ENCODE measurements at regions not wholly inside any gene's neighbourhood (a gene's known extent, or its start where the extent isn't known, plus 50 kb on each side); places are given as distances from the start of the nearest gene placed in this dataset.

GRCh38 chr7:125773113-125773785 is 843.6 kb upstream of the POT1 start:
- TF ChIP-seq CTCF (IDR thresholded peaks at IDR 0.05; ENCODE audit: low read depth, low read length) = no peak
- no peak overlapping the region for H3K4me3 ChIP-seq (replicated peaks in 1 of 2; ENCODE audit: low read depth in 2 of 2, low read length in 2 of 2)
- no peak for DNase-seq (ENCODE audit: low read depth in 2 of 2)

DNA sequence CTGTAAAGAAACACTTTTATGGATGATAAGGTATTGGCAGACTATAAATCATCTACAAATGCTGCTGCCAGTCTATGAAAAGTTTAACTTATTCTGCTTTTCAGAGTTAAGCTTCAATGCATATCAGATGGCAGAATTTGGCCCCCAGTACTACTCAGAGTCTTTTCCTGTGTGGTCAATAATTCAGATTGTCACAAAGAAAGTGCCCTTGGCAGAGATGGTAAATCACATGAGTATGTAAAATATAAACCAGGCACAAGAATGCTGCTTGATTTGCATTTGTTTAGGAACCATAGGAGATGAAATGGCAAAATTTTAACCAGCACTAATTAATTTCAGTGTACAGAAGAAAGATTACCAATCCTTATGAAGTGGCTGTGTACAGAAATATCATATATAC is 818.3 kb upstream of the POT1 start:
- no peak for TF ChIP-seq CTCF (IDR thresholded peaks at IDR 0.05; ENCODE audit: low read depth, low read length)
- no peak overlapping the region for H3K4me3 ChIP-seq (replicated peaks in 1 of 2; ENCODE audit: low read depth in 2 of 2, low read length in 2 of 2)
- DNase-seq (ENCODE audit: low read depth in 2 of 2) = no peak

DNA sequence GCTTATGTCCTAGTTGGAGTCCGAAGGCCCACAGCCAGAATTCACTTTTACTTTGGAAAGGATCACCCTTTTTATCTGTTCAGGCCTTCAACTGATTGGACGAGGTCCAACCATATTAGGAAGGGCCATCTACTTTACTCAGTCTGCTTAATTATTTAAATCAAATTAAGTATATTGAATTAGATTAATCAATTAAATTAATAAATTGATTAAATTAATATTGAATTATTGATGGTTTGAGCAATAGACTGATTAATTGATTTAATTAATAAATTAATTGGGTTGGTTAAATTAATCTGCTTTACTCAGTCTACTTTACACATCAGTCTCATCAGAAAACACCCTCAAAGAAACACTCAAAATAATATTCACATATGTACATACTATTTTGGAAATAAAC is 816.9 kb upstream of the POT1 start:
- no peak for TF ChIP-seq CTCF (IDR thresholded peaks at IDR 0.05; ENCODE audit: low read depth, low read length)
- H3K4me3 ChIP-seq (replicated peaks in 1 of 2; ENCODE audit: low read depth in 2 of 2, low read length in 2 of 2) = no peak overlapping the region
- DNase-seq (ENCODE audit: low read depth in 2 of 2) = no peak

DNA sequence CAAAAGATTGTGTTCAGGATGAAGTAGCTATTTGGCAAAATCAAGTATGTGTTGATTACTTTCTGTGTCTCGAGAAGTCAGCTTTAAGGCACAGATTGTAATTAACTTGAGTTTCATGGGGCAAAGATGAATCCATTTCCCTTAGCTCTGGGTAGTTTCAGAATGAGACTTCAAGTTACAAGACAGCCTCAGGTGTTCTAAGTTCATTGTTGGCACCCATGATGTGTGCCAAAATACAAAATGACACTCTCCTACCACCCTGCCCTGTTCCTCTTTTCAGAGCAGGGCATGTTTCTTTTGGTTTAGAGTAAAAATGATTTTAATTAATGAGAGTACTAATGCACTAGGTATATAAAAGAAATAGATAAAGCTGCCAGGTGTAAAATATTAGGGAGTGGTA is 797.6 kb upstream of the POT1 start:
- TF ChIP-seq CTCF (IDR thresholded peaks at IDR 0.05; ENCODE audit: low read depth, low read length) = no peak
- no peak for DNase-seq (ENCODE audit: low read depth in 2 of 2)
- no peak overlapping the region for H3K4me3 ChIP-seq (replicated peaks in 1 of 2; ENCODE audit: low read depth in 2 of 2, low read length in 2 of 2)

DNA sequence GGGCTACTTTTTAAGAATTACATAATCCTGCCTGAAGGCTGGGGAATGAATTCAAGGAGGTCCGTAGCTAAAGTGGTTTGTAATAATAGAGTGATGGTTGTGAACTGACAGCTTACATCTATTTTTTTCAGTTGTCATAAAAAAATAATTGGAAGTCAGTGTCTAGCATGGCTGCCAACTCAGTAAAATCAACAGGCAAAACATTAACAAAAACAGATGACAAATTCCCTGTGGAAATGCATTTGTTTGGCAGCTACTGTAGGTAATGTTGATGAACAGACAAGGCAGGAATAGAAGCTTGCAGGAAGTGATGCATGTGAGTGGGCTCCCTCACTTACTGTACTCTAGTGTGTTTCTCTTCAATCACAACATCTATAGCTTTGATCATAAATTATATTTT is 766.0 kb upstream of the POT1 start:
- DNase-seq (ENCODE audit: low read depth in 2 of 2) = no peak
- TF ChIP-seq CTCF (IDR thresholded peaks at IDR 0.05; ENCODE audit: low read depth, low read length) = no peak
- H3K4me3 ChIP-seq (replicated peaks in 1 of 2; ENCODE audit: low read depth in 2 of 2, low read length in 2 of 2) = no peak overlapping the region

GRCh38 chr7:125683156-125683555 is 753.5 kb upstream of the POT1 start:
- no peak for TF ChIP-seq CTCF (IDR thresholded peaks at IDR 0.05; ENCODE audit: low read depth, low read length)
- no peak overlapping the region for H3K4me3 ChIP-seq (replicated peaks in 1 of 2; ENCODE audit: low read depth in 2 of 2, low read length in 2 of 2)
- DNase-seq (ENCODE audit: low read depth in 2 of 2) = no peak

DNA sequence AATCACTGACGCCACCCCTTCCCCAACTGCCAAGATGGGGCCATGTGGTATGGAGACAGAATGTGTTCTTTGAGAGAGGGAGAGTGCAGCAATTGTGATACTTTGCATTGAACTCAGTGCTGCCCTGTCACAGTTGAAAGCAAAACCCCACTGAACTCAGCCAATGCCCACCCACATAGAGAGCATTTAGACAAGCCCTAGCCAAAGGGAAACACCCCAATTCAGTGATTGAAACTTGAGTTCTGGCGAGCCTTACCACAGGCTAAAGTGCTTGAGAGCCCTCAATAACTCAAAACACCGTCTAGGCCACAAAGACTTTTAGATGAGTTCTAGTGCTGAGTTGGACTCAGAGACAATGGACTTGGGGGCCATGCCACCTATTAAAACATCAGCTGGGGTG is 751.9 kb upstream of the POT1 start:
- no peak for TF ChIP-seq CTCF (IDR thresholded peaks at IDR 0.05; ENCODE audit: low read depth, low read length)
- no peak overlapping the region for H3K4me3 ChIP-seq (replicated peaks in 1 of 2; ENCODE audit: low read depth in 2 of 2, low read length in 2 of 2)
- no peak for DNase-seq (ENCODE audit: low read depth in 2 of 2)

All from cardiac fibroblast (primary cell).